Right lobe of liver (tissue), 6 donors: ENCODE measurements at regions not wholly inside any gene's neighbourhood (a gene's known extent, or its start where the extent isn't known, plus 50 kb on each side); places are given as distances from the start of the nearest gene placed in this dataset.

Experiments
- ATAC-seq, 4 donors: fragments of 200-7000 bp; cut with Tn5 transposase; one replicate each; pipeline ENCODE4 v1.9.1; 2020; ENCODE audit warnings: mild to moderate bottlenecking in 4 of 4, moderate library complexity in 4 of 4
- DNase-seq, 3 donors: peaks; one replicate each; pipeline ENCODE4 v3.0.0-alpha.2; 2020
- H3K27ac ChIP-seq, 3 donors: fragments of 200-600 bp; one replicate each; pipeline ENCODE4 v1.8.0; 2022
- H3K27me3 ChIP-seq, 2 donors: fragments of 200-600 bp; one replicate each; pipeline ENCODE4 v1.8.0; 2022
- H3K36me3 ChIP-seq, 4 donors: fragments of 200-600 bp; sonication (generic) in 1 of 4; one replicate each; pipeline versions ENCODE4 v1.5.1 to v1.8.0; 2017 to 2022; ENCODE audit warnings: control low read depth in 1 of 4
- H3K4me1 ChIP-seq, 4 donors: fragments of 200-600 bp; sonication (generic) in 1 of 4; one replicate each; pipeline versions ENCODE4 v1.5.1 to v1.8.0; 2017 to 2022; ENCODE audit warnings: control low read depth in 1 of 4
- H3K4me3 ChIP-seq, 3 donors: fragments of 200-600 bp; one replicate each; pipeline ENCODE4 v1.8.0; 2022
- H3K9me3 ChIP-seq, 4 donors: fragments of 200-600 bp; sonication (generic) in 1 of 4; one replicate each; pipeline versions ENCODE4 v1.5.1 to v1.8.0; 2017 to 2022; ENCODE audit warnings: control low read depth in 1 of 4
- POLR2A ChIP-seq: fragments of 450-650 bp; IDR thresholded peaks from one replicate; pipeline ENCODE4 v1.6.1; 2017; ENCODE audit warnings: antibody characterized with exemption, mild to moderate bottlenecking
- WGBS: methylation state at CpG from one replicate; pipeline ENCODE4 v1.1.6; 2018; ENCODE audit warnings: low coverage, low lambda C conversion rate; ENCODE audit not compliant: insufficient coverage; ENCODE audit errors: missing lambda C conversion rate; 5-methylcytosine and 5-hydroxymethylcytosine counted together
- intact Hi-C, 2 donors: fragments of 100-400 bp; cut with DNase I; formaldehyde crosslinking; loops; one replicate each; pipeline versions ENCODE4 v1.11.2 to v1.14.1; 2022
- TF ChIP-seq, protein P1 (sequence below), 4 donors: fragments of 200-600 bp in 3 of 4; fragments of 450-650 bp in 1 of 4; IDR thresholded peaks; one replicate each; pipeline versions ENCODE4 v1.5.1 to v1.8.0; 2016 to 2022; ENCODE audit warnings: antibody characterized with exemption in 4 of 4, mild to moderate bottlenecking in 2 of 4
- donor health status: DM: no; HTN: yes; CAD: no.
- donor health status: DM: no; HTN: no; CAD: no.
- donor health status: DM: no; HTN: no; CAD: no.
- donor health status: DM: no; HTN: yes; CAD: no.
- donor health status: DM: no; HTN: yes; CAD: no.

DNA sequence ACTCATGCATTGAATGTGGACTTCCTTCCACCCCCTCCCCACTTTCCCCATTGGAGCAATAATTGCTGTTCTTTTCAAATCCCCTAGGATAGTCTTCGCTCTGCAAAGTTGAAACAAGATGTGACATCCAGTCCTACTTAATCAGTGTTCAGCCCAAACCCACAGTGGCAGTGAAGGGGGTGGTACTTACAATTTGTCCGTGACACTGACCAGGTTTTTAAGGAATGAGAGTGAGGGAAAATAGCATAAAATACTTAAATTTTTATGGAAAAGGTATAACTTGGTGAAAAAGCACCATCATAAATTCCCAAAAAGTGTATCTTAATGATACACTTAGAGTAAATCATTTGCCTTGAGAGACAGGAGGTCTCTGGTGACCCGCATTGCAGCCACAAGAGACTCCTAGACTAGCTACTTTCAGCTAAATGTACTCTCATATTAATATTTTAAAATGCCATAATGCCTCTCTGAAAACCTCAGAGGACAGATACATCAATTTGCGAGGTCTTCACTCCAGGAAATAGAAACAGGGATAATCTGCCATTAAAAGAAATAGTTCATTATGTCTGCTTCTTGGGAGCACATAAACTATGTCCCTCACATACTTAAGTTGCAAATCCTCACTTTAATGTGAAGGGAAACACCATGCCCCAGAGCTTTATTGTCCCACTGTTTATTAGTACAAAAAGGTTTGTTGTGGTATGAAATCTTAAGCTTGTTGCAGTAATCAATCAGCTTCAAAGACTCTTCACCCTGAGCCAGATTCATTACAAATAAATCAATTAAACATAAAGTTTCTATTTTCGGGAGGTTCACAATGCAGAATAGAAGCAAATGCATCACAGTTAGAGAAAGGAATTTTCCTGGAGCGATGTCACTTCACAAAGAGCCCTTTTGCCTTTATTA, 343.6 kb upstream of the ISL1 start:
- no peaks in the 10 kb centered on the region for H3K9me3 ChIP-seq
- H3K27ac ChIP-seq, result no peak overlapping the region
- no peaks in the 10 kb centered on the region for H3K27me3 ChIP-seq
- no peak for TF ChIP-seq POLR2A
- TF ChIP-seq, protein P1, sequence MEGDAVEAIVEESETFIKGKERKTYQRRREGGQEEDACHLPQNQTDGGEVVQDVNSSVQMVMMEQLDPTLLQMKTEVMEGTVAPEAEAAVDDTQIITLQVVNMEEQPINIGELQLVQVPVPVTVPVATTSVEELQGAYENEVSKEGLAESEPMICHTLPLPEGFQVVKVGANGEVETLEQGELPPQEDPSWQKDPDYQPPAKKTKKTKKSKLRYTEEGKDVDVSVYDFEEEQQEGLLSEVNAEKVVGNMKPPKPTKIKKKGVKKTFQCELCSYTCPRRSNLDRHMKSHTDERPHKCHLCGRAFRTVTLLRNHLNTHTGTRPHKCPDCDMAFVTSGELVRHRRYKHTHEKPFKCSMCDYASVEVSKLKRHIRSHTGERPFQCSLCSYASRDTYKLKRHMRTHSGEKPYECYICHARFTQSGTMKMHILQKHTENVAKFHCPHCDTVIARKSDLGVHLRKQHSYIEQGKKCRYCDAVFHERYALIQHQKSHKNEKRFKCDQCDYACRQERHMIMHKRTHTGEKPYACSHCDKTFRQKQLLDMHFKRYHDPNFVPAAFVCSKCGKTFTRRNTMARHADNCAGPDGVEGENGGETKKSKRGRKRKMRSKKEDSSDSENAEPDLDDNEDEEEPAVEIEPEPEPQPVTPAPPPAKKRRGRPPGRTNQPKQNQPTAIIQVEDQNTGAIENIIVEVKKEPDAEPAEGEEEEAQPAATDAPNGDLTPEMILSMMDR (IDR thresholded peaks at IDR 0.05), result no peak
- peaks cover 0 to 3% (median 0%) of the 10 kb centered on the region in 4 donors for H3K4me1 ChIP-seq
- H3K4me3 ChIP-seq, result no peak overlapping the region
- 69% methylated on average over 6 of the region's 6 CpGs for WGBS
- no peak for ATAC-seq
- DNase-seq, result no peak
- H3K36me3 ChIP-seq, result no peaks in the 10 kb centered on the region
- intact Hi-C loops, result no loop called here

DNA sequence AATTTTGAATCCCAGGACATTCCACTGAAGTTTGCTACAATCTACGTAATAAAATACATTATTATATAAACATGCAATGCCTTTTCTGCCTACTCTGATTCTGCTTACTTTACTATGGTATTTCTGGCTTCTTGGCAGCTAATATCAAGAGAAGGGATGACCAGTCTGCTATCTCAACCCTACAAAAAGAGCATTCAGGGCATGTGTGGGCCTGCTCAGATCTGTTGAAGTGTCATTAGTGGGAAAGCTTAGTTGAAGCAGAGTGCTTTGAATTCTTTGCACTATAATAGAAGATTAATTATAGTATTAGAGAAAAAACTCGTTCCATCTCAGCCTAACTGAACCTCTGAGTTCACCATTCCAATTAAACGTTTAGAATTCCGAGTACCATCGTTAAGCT, 339.5 kb upstream of the ISL1 start:
- no peak for ATAC-seq
- no peak overlapping the region for H3K4me3 ChIP-seq
- WGBS, result 60% methylated on average over 5 of the region's 5 CpGs
- no peaks in the 10 kb centered on the region for H3K9me3 ChIP-seq
- H3K27me3 ChIP-seq, result no peaks in the 10 kb centered on the region
- TF ChIP-seq, protein P1 (IDR thresholded peaks at IDR 0.05), result no peak
- TF ChIP-seq POLR2A, result no peak
- no peaks in the 10 kb centered on the region for H3K36me3 ChIP-seq
- intact Hi-C loops, result no loop called here
- no peak for DNase-seq
- no peak overlapping the region for H3K27ac ChIP-seq
- no peaks in the 10 kb centered on the region for H3K4me1 ChIP-seq

DNA sequence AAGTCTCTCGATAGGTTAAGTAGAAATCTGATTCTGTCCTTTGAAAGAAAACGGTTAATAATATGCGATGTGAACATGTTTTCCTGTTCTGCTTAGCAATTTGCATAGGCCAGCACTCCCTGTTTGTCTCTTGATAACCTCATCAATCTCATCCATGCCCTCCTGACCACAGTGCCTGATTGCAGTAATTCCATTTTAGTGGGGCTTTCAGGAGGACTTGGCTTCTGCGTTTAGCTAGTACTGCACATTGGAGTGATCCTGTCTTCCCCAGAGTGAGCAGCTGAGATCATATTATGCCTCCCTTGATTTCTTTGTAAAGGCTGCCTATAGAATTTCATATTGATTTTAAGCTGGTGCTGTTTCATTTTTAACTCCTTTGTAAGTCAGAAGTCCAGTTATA, 335.9 kb upstream of the ISL1 start:
- no peaks in the 10 kb centered on the region for H3K36me3 ChIP-seq
- no peak for DNase-seq
- H3K4me3 ChIP-seq, result no peak overlapping the region
- no peaks in the 10 kb centered on the region for H3K27me3 ChIP-seq
- intact Hi-C loops, result no loop called here
- H3K9me3 ChIP-seq, result no peaks in the 10 kb centered on the region
- TF ChIP-seq, protein P1 (IDR thresholded peaks at IDR 0.05), result no peak
- no peak for TF ChIP-seq POLR2A
- H3K4me1 ChIP-seq, result no peaks in the 10 kb centered on the region
- H3K27ac ChIP-seq, result no peak overlapping the region
- 24% methylated on average over 4 of the region's 4 CpGs for WGBS
- ATAC-seq, result no peak

DNA sequence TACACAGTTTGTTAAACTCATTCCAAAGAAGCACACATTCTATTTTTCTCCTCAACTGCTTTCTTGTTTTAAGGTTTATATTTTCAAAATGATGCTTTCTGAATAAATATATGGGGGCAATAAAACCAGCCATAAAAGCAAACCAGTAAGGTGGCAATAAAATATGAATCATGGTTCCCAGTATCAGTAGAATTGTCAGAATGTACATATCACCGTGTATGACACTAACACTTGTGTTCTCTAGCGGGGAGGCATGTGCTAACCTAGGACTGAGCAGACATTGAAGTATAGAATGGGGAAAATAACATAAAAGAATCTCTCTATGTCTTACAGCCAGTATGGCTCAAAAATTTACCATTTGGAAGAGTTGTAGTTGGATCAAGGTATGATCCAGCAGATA, 329.9 kb upstream of the ISL1 start:
- no peak for TF ChIP-seq POLR2A
- TF ChIP-seq, protein P1 (IDR thresholded peaks at IDR 0.05), result no peak
- intact Hi-C loops, result no loop called here
- Histone ChIP-seq H3K27me3 (no peaks in the 10 kb centered on the region), H3K4me1 (no peaks in the 10 kb centered on the region), H3K9me3 (no peaks in the 10 kb centered on the region), H3K4me3 (no peak overlapping the region), H3K36me3 (no peaks in the 10 kb centered on the region), H3K27ac (no peak overlapping the region)
- 90% methylated on average over 2 of the region's 2 CpGs for WGBS
- no peak for ATAC-seq
- no peak for DNase-seq
